Heart left ventricle (tissue), 13 donors: ENCODE measurements at regions not wholly inside any gene's neighbourhood (a gene's known extent, or its start where the extent isn't known, plus 50 kb on each side); places are given as distances from the start of the nearest gene placed in this dataset.

Experiments used
- POLR2A ChIP-seq, 2 donors: fragments of 450-650 bp; IDR thresholded peaks; one replicate each; pipeline ENCODE4 v1.6.1; 2017; ENCODE audit warnings: antibody characterized with exemption in 2 of 2, mild to moderate bottlenecking in 2 of 2, moderate library complexity in 2 of 2
- TF ChIP-seq, protein P1 (sequence below), 12 donors: fragments of 200-600 bp; sonication (generic) in 4 of 12; IDR thresholded peaks; one replicate each; pipeline versions ENCODE4 v1.5.0 to v1.8.0; 2018 to 2022; ENCODE audit warnings: antibody characterized with exemption in 12 of 12, mild to moderate bottlenecking in 5 of 12
- donor health status: ischemic (EF 13 %, LVEDD 7.1; RV severe dilation, severe dysfunction).
- donor health status: DM: no; HTN: yes; CAD: no.
- donor health status: DM: no; HTN: no; CAD: no.
- donor health status: ischemic (EF 25% LVEDD 6.9; RV normal size, moderate dysfunction).
- donor health status: ischemic (EF 25% LVEDD 5.7; RV mildly dilated, moderate dysfunction).
- donor health status: ischemic (EF 35%, LVEDD 5.7; RV mildly dilated, moderate dysfunction).
- donor health status: nonischemic (EF 11% LVEDD 7.7; RV severe dilation, severe dysfunction).
- donor health status: DM: yes; HTN: yes; CAD: no.
- donor health status: PGD.
- donor health status: ischemic (EF 29% LVEDD 5.4; RV normal size, mild dysfunction).
- donor health status: nonischemic (EF 23%, LVEDD 6.1; RV moderate dilation, normal function).

GRCh38 chrX:150012647-150013381 lies 74.5 kb upstream of the EOLA2 start:
- TF ChIP-seq, protein P1, sequence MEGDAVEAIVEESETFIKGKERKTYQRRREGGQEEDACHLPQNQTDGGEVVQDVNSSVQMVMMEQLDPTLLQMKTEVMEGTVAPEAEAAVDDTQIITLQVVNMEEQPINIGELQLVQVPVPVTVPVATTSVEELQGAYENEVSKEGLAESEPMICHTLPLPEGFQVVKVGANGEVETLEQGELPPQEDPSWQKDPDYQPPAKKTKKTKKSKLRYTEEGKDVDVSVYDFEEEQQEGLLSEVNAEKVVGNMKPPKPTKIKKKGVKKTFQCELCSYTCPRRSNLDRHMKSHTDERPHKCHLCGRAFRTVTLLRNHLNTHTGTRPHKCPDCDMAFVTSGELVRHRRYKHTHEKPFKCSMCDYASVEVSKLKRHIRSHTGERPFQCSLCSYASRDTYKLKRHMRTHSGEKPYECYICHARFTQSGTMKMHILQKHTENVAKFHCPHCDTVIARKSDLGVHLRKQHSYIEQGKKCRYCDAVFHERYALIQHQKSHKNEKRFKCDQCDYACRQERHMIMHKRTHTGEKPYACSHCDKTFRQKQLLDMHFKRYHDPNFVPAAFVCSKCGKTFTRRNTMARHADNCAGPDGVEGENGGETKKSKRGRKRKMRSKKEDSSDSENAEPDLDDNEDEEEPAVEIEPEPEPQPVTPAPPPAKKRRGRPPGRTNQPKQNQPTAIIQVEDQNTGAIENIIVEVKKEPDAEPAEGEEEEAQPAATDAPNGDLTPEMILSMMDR (IDR thresholded peaks at IDR 0.05), result no peak
- no peak for TF ChIP-seq POLR2A (IDR thresholded peaks at IDR 0.05)
